Endodermal cell (in vitro differentiated cells): ENCODE measurements at regions not wholly inside any gene's neighbourhood (a gene's known extent, or its start where the extent isn't known, plus 50 kb on each side); places are given as distances from the start of the nearest gene placed in this dataset.
"Not testable (repeated sequence)": the region's sequence is repeated elsewhere in the genome, so short reads cannot be mapped to it uniquely, and the experiment has no call there.

Experiments
- DNase-seq: peaks from one replicate; pipeline ENCODE4 v3.0.0-alpha.2; 2017
- H3K27ac ChIP-seq: 2 replicates; pipeline ENCODE4 v1.5.1; 2013; ENCODE audit warnings: mild to moderate bottlenecking, low read depth, low read length, moderate library complexity
- H3K27me3 ChIP-seq: 2 replicates; pipeline ENCODE4 v1.6.1; 2013; ENCODE audit warnings: mild to moderate bottlenecking, low read length, moderate library complexity; ENCODE audit not compliant: insufficient read depth, control insufficient read depth, poor library complexity, severe bottlenecking
- H3K36me3 ChIP-seq: 2 replicates; pipeline ENCODE4 v1.7.0; 2013; ENCODE audit warnings: mild to moderate bottlenecking, low read length, moderate library complexity; ENCODE audit not compliant: control insufficient read depth, insufficient read depth
- H3K4me1 ChIP-seq: one replicate; pipeline ENCODE4 v1.7.0; 2013; ENCODE audit warnings: low read length; ENCODE audit not compliant: control insufficient read depth, insufficient read depth
- H3K4me3 ChIP-seq: 2 replicates; pipeline ENCODE4 v1.5.1; 2013; ENCODE audit warnings: mild to moderate bottlenecking, low read length, moderate library complexity
- H3K9ac ChIP-seq: 2 replicates; pipeline ENCODE4 v1.6.1; 2013; ENCODE audit warnings: mild to moderate bottlenecking, low read length, moderate library complexity; ENCODE audit not compliant: poor library complexity, severe bottlenecking; ENCODE audit errors: extremely low read depth
- H3K9me3 ChIP-seq: 2 replicates; pipeline ENCODE4 v1.6.1; 2013; ENCODE audit warnings: mild to moderate bottlenecking, low read length, moderate library complexity; ENCODE audit not compliant: control insufficient read depth
- H3K27ac Mint-ChIP-seq: 2 replicates; pipeline ENCODE4 v1.8.0; 2020; ENCODE audit warnings: mixed read lengths
- H3K27me3 Mint-ChIP-seq: 2 replicates; pipeline ENCODE4 v1.8.0; 2021; ENCODE audit warnings: mild to moderate bottlenecking, mixed read lengths; ENCODE audit not compliant: insufficient read depth
- H3K36me3 Mint-ChIP-seq: 2 replicates; pipeline ENCODE4 v1.8.0; 2020; ENCODE audit warnings: low read depth, mixed read lengths
- H3K4me1 Mint-ChIP-seq: 2 replicates; pipeline ENCODE4 v1.8.0; 2020; ENCODE audit warnings: mixed read lengths
- H3K4me3 Mint-ChIP-seq: 2 replicates; pipeline ENCODE4 v1.8.0; 2020; ENCODE audit warnings: mild to moderate bottlenecking, moderate library complexity, mixed read lengths
- H3K9me3 Mint-ChIP-seq: 2 replicates; pipeline ENCODE4 v1.8.0; 2020; ENCODE audit warnings: mild to moderate bottlenecking, mixed read lengths
- WGBS, 2 experiments: methylation state at CpG; one replicate each; pipeline versions ENCODE4 v1.1.5 to v1.1.7; 2013; ENCODE audit warnings: missing lambda C conversion rate in 2 of 2, mixed read lengths in 1 of 2; ENCODE audit not compliant: insufficient coverage in 1 of 2, insufficient read length in 1 of 2; 5-methylcytosine and 5-hydroxymethylcytosine counted together

DNA sequence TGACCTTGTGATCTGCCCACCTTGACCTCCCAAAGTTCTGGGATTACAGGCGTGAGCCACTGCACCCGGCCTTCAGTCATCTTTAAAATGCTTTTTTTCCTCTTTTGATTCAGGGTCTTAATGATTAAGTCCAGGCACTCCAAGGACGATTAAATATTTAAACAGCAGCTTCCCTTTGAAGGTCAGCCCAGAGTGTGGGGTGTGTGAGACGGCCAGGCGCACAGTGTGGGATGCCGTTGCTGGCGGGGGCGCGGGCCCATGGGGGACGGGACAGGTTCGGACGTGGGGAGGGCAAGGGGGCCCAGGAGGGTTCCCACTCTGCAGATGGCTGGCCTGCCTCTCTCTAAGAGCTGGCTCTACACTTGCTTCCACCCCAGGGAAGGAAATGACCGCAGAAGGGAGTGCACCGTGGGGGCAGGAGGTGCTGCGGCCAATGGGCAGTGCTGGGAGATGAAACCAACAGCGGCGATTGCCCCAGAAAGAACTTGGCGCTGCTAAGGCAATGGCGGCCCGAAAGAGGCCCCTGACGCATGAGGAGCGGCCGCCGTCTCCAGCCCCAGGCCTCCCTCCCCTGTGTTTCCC is 4445.7 kb upstream of the TPTE start:
- not testable (repeated sequence) for H3K36me3 Mint-ChIP-seq, H3K4me3 ChIP-seq, H3K9me3 Mint-ChIP-seq, H3K27me3 ChIP-seq, H3K27ac ChIP-seq, H3K27ac Mint-ChIP-seq, H3K4me3 Mint-ChIP-seq, H3K36me3 ChIP-seq, H3K4me1 Mint-ChIP-seq, H3K9ac ChIP-seq, H3K9me3 ChIP-seq, DNase-seq, H3K27me3 Mint-ChIP-seq, H3K4me1 ChIP-seq
- no CpG with 5 or more reads among the region's 24 CpGs for WGBS, 2 experiments

DNA sequence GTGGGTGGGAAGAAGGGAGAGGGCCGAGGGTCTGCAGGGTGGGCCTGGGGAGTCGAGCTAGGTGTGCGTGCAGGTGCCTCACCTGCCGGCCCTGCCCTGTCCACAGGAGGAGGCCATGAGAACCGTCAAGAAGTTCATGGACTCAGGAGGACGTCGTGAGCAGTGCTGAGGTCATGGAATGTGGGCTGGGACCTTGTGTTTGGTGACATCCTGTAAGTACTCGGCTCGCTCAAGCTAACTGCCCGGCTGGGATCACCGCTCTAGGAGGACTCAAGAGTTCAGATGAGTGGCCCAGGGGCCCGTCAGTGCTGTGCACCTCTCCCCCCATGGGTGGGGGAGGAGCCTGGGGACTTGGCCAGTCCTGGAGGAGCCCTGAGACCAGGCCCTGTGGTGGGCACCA is 4444.0 kb upstream of the TPTE start:
- H3K36me3 Mint-ChIP-seq, H3K9me3 ChIP-seq, H3K27me3 ChIP-seq, DNase-seq, H3K27ac Mint-ChIP-seq, H3K9me3 Mint-ChIP-seq, H3K4me3 Mint-ChIP-seq, H3K4me3 ChIP-seq, H3K36me3 ChIP-seq, H3K4me1 Mint-ChIP-seq, H3K27me3 Mint-ChIP-seq, H3K4me1 ChIP-seq, H3K9ac ChIP-seq, H3K27ac ChIP-seq: not testable (repeated sequence)
- WGBS, 2 experiments: no CpG with 5 or more reads among the region's 12 CpGs

DNA sequence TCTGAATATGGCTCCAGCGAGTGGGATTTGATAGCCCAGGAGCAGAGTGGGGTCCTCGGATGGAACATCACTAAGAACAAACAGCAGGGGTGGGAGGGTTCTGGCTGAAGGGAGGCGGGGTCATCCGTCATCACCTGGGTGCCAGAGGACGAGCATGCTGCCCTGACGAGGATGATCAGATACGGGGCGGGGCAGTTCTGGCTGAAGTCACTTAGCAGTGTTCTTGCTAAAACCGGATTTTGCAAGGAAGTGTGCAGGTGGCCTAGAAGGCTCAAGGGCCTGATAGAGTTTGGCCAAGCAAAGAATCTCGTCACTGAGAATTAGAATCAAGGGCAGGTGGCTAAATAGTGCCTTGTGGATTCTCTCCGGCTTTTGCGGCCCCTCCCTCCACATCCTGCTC is 4442.5 kb upstream of the TPTE start:
- H3K27ac ChIP-seq, DNase-seq, H3K4me1 ChIP-seq, H3K36me3 Mint-ChIP-seq, H3K27me3 ChIP-seq, H3K27ac Mint-ChIP-seq, H3K4me3 Mint-ChIP-seq, H3K4me1 Mint-ChIP-seq, H3K9ac ChIP-seq, H3K9me3 ChIP-seq, H3K4me3 ChIP-seq, H3K36me3 ChIP-seq, H3K27me3 Mint-ChIP-seq, H3K9me3 Mint-ChIP-seq: not testable (repeated sequence)
- WGBS, 2 experiments: no CpG with 5 or more reads among the region's 12 CpGs

DNA sequence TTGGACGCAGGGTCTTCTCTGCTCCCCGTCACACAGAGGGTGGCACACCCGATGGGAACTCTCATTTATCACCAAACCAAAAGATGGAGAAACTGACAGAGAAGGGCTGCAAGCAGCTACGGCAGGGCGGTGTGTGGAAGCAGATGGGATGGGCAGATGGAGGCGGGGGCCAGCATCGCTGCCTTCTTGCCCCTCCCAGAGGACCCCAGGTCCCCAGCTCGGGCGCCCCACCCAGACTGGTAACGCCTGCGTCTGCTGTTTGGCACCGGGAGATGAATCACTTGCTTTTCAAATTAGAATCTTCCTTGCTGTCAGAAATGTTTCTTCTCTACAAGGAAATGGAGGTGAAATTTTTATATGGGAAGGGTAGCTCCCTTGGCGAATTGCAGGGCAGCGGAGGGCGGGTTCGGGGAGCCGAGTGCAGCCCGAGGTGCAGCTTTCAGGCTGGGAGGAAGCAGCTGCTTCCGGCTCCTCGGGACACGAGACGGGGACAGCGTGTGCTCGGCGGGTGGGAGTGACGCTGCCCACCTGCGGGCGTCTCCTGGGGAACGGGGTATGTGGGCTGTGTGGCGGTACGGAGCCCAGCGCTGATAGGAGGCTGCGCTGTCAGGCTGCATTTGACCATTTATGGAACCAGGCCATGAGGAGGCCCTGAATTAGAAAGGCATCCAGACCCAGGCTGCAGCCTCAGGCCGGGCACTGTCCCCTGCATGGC is 4440.3 kb upstream of the TPTE start:
- H3K9me3 ChIP-seq, H3K4me1 Mint-ChIP-seq, H3K27me3 Mint-ChIP-seq, H3K36me3 ChIP-seq, H3K36me3 Mint-ChIP-seq, H3K27me3 ChIP-seq, H3K27ac ChIP-seq, H3K9ac ChIP-seq, H3K9me3 Mint-ChIP-seq, H3K4me1 ChIP-seq, H3K4me3 ChIP-seq, H3K27ac Mint-ChIP-seq, H3K4me3 Mint-ChIP-seq, DNase-seq: not testable (repeated sequence)
- no CpG with 5 or more reads among the region's 34 CpGs for WGBS, 2 experiments

DNA sequence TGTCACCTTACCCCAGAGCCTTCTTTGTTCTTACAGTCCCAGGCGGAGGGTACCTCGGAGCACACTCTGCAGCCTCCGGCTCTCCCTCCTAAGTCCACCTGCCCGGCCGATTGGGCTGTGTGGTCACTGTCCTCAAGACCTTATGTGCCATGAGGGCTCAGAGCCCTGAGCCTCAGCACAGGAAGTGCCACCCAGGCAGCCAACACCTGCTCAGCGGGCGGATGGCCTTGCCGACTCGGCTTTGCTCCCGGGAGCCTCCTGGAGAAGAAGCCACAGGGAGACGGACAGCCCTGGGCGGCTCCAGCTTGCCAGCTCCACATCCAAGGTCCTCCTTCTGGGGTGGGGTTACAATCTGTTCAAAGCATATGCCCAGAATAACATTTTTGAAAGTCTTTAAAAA is 4439.2 kb upstream of the TPTE start:
- not testable (repeated sequence) for H3K27me3 Mint-ChIP-seq, H3K4me1 Mint-ChIP-seq, H3K4me3 ChIP-seq, H3K27ac ChIP-seq, H3K36me3 ChIP-seq, H3K9me3 Mint-ChIP-seq, H3K9me3 ChIP-seq, DNase-seq, H3K9ac ChIP-seq, H3K27ac Mint-ChIP-seq, H3K4me1 ChIP-seq, H3K4me3 Mint-ChIP-seq, H3K27me3 ChIP-seq, H3K36me3 Mint-ChIP-seq
- WGBS, 2 experiments: no CpG with 5 or more reads among the region's 12 CpGs

DNA sequence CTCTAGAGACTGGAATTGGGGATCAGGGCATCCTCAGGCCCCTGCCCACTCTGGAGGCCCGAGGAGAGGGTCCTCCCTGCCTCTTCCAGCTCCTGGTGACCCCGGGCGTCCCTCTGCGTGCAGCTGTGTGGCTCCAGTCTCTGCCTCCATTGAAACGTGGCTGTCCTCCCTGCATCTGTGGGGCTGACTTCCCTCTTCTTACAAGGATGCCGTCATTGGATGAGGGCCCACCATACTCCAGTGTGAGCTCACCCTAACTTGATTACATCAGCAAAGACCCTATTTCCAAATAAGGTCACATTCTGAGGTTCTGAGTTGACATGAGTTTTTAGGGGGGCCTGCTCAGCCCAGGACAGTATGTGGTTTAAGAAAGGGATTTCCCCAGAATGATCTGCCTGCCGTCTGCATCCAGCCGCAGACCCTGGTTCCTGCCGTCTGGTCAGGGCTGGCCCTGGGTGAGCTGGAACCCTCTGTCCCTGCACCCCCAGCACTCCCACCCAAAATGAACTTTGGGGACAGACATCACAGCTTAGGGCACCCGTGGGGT is 4437.7 kb upstream of the TPTE start:
- not testable (repeated sequence) for H3K4me3 Mint-ChIP-seq, H3K27ac Mint-ChIP-seq, H3K9me3 Mint-ChIP-seq, H3K4me1 Mint-ChIP-seq, H3K9me3 ChIP-seq, H3K27me3 Mint-ChIP-seq, H3K4me3 ChIP-seq, H3K27me3 ChIP-seq, H3K36me3 Mint-ChIP-seq, H3K27ac ChIP-seq, H3K9ac ChIP-seq, H3K4me1 ChIP-seq, H3K36me3 ChIP-seq, DNase-seq
- WGBS, 2 experiments: no CpG with 5 or more reads among the region's 10 CpGs

DNA sequence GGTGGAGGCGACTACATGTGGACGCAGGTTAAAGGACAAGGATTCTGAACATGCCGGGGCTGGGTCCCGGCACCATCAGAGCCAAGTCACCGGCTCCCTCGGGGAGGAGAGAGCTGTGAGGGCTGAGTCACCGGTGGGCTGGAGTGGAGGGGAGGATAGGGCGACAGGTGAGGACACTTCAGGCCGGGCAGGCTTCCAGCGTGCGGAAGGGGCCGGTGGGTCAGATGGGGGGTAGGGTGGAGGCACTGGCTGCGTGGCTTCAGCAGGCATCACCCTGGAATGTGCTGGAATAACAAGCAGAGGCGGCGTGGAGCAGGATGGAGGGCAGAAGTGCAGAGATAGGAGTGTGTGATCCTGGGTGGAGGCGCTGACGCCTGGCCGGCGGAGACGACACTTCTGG is 4435.3 kb upstream of the TPTE start:
- WGBS, 2 experiments: no CpG with 5 or more reads among the region's 20 CpGs

More for the DNA sequence above, 4435.3 kb upstream of the TPTE start:
- H3K4me1 ChIP-seq, DNase-seq, H3K4me3 ChIP-seq, H3K4me3 Mint-ChIP-seq, H3K9ac ChIP-seq, H3K36me3 ChIP-seq, H3K4me1 Mint-ChIP-seq, H3K36me3 Mint-ChIP-seq, H3K9me3 Mint-ChIP-seq, H3K27ac ChIP-seq, H3K9me3 ChIP-seq, H3K27me3 Mint-ChIP-seq, H3K27me3 ChIP-seq, H3K27ac Mint-ChIP-seq: not testable (repeated sequence)
